ENCODE measurements at regions not wholly inside any gene's neighbourhood (a gene's known extent, or its start where the extent isn't known, plus 50 kb on each side); places are given as distances from the start of the nearest gene placed in this dataset.

DNA sequence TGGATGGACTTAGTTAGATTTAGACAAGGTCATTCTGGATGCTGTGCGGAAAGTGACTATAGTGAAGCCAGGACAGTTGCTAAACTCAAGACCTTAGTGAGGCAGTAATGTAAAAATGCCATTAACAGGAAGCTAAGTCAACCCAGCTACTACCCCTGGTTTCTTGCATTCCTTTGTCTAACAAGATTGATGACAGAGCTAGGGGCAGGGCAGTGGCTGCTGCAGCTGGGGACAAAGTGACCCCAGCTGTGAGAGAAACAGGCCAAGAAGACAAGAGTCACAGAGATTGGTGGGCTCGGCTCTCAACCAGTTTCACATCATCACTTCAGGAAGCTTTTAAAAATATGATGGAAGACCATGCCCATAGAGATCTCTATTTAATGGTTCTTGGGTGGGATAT is 110.4 kb upstream of the POU2AF2 start:
- Mint-ChIP-seq H3K27ac (ENCODE audit: low read depth, unreplicated experiment) (no peak overlapping the region), H3K36me3 (ENCODE audit: insufficient read depth, unreplicated experiment) (no peaks in the 10 kb centered on the region), H3K9me3 (ENCODE audit: unreplicated experiment) (no peaks in the 10 kb centered on the region), H3K4me1 (ENCODE audit: insufficient read depth, unreplicated experiment) (no peaks in the 10 kb centered on the region), H3K27me3 (ENCODE audit: insufficient read depth, unreplicated experiment) (peaks cover 72% of the 10 kb centered on the region), H3K4me3 (ENCODE audit: unreplicated experiment) (no peak overlapping the region)
- intact Hi-C loops (cut with micrococcal nuclease) = no loop called here
- CTCF ChIA-PET = no interaction called here
- BruUV-seq (replicated peaks) = no TSS peak
- no peak for DNase-seq (ENCODE audit: unreplicated experiment)
- POLR2A ChIA-PET = no interaction called here
- TF ChIP-seq, protein P1, sequence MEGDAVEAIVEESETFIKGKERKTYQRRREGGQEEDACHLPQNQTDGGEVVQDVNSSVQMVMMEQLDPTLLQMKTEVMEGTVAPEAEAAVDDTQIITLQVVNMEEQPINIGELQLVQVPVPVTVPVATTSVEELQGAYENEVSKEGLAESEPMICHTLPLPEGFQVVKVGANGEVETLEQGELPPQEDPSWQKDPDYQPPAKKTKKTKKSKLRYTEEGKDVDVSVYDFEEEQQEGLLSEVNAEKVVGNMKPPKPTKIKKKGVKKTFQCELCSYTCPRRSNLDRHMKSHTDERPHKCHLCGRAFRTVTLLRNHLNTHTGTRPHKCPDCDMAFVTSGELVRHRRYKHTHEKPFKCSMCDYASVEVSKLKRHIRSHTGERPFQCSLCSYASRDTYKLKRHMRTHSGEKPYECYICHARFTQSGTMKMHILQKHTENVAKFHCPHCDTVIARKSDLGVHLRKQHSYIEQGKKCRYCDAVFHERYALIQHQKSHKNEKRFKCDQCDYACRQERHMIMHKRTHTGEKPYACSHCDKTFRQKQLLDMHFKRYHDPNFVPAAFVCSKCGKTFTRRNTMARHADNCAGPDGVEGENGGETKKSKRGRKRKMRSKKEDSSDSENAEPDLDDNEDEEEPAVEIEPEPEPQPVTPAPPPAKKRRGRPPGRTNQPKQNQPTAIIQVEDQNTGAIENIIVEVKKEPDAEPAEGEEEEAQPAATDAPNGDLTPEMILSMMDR (IDR thresholded peaks at IDR 0.05; ENCODE audit: unreplicated experiment) = no peak

- BruUV-seq (replicated peaks) = no TSS peak
- H3K27ac Mint-ChIP-seq (ENCODE audit: low read depth, unreplicated experiment) = no peak overlapping the region
- H3K9me3 Mint-ChIP-seq (ENCODE audit: unreplicated experiment) = no peaks in the 10 kb centered on the region
- H3K36me3 Mint-ChIP-seq (ENCODE audit: insufficient read depth, unreplicated experiment) = no peaks in the 10 kb centered on the region
- ChIA-PET POLR2A (no interaction called here), CTCF (interaction anchor here (0.7 kb wide), 1 partner anchor 638 kb away, joined by 3 read pairs; no protein-coding TSS in a partner anchor)
- H3K4me3 Mint-ChIP-seq (ENCODE audit: unreplicated experiment) = no peak overlapping the region
- intact Hi-C loops (cut with micrococcal nuclease) = no loop called here
- TF ChIP-seq, protein P1 (IDR thresholded peaks at IDR 0.05; ENCODE audit: unreplicated experiment) = no peak
- no peak for DNase-seq (ENCODE audit: unreplicated experiment)
- H3K27me3 Mint-ChIP-seq (ENCODE audit: insufficient read depth, unreplicated experiment) = peaks cover 33% of the 10 kb centered on the region
- no peaks in the 10 kb centered on the region for H3K4me1 Mint-ChIP-seq (ENCODE audit: insufficient read depth, unreplicated experiment)
Observed at GRCh38 chr11:111128076-111128870, 117.3 kb upstream of the POU2AF2 start.

DNA sequence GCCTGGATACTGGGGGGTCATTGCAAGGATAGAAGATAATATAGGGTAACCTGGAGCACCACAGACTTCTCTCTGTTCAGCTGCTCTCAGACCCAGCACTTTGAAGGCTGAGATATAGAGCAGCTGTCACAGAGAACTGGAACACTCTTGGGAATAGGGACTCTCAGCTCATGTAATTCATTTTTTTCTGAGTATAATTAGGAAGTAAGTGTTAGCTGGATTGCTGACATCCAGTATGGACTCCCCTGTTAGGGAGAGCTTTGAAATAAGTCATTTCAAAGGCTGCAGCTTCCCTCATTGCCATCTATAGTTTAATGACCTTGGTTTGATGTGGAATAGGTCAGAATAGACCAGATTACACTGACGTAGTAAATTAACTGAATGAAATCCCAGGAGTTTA is 120.8 kb upstream of the POU2AF2 start:
- Mint-ChIP-seq H3K4me1 (ENCODE audit: insufficient read depth, unreplicated experiment) (no peaks in the 10 kb centered on the region), H3K9me3 (ENCODE audit: unreplicated experiment) (no peaks in the 10 kb centered on the region), H3K27me3 (ENCODE audit: insufficient read depth, unreplicated experiment) (peaks cover 42% of the 10 kb centered on the region), H3K27ac (ENCODE audit: low read depth, unreplicated experiment) (no peak overlapping the region), H3K4me3 (ENCODE audit: unreplicated experiment) (no peak overlapping the region), H3K36me3 (ENCODE audit: insufficient read depth, unreplicated experiment) (no peaks in the 10 kb centered on the region)
- intact Hi-C loops (cut with micrococcal nuclease) = no loop called here
- DNase-seq (ENCODE audit: unreplicated experiment) = no peak
- no TSS peak for BruUV-seq (replicated peaks)
- POLR2A ChIA-PET = no interaction called here
- CTCF ChIA-PET = no interaction called here
- TF ChIP-seq, protein P1 (IDR thresholded peaks at IDR 0.05; ENCODE audit: unreplicated experiment) = no peak

- TF ChIP-seq, protein P1 (IDR thresholded peaks at IDR 0.05; ENCODE audit: unreplicated experiment) = no peak
- DNase-seq (ENCODE audit: unreplicated experiment) = no peak
- no peak overlapping the region for H3K4me3 Mint-ChIP-seq (ENCODE audit: unreplicated experiment)
- peaks cover 47% of the 10 kb centered on the region for H3K27me3 Mint-ChIP-seq (ENCODE audit: insufficient read depth, unreplicated experiment)
- H3K4me1 Mint-ChIP-seq (ENCODE audit: insufficient read depth, unreplicated experiment) = no peaks in the 10 kb centered on the region
- ChIA-PET CTCF (interaction anchor here (0.7 to 1.0 kb wide), 2 partner anchors 47 to 317 kb away, joined by 3 read pairs; no protein-coding TSS in a partner anchor), POLR2A (no interaction called here)
- H3K36me3 Mint-ChIP-seq (ENCODE audit: insufficient read depth, unreplicated experiment) = no peaks in the 10 kb centered on the region
- intact Hi-C loops (cut with micrococcal nuclease) = no loop called here
- no peaks in the 10 kb centered on the region for H3K9me3 Mint-ChIP-seq (ENCODE audit: unreplicated experiment)
- BruUV-seq (replicated peaks) = no TSS peak
- no peak overlapping the region for H3K27ac Mint-ChIP-seq (ENCODE audit: low read depth, unreplicated experiment)
Observed at GRCh38 chr11:111123463-111124398, 121.8 kb upstream of the POU2AF2 start.
